ENCODE measurements at regions not wholly inside any gene's neighbourhood (a gene's known extent, or its start where the extent isn't known, plus 50 kb on each side); places are given as distances from the start of the nearest gene placed in this dataset.
"Not testable (repeated sequence)": the region's sequence is repeated elsewhere in the genome, so short reads cannot be mapped to it uniquely, and the experiment has no call there.

DNA sequence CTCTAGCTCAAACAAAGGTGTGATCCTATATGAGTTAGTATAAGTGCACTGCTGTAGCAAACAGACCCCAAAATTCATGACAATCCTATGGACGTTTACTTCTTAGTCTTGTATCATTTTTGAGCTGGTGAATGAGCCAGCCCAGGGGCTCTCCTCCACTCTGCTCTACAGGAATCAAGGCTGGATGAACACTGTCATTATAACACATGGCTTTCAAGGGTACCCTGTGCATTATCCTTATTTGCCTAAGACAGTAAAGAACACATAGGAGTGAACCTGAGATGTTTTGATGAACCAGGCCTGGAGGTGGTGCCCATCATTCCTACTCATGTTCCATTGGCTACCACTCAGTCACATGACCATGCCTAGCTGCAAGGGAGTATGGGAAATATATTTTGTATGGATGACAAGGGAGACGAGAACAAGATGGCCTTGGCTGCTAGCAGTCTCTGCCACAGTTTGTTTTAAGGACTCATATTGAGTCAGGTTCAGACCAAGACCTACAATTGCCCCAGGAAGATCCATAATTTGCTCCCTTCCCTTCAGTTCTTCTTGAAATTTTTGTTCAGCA is 107.4 kb upstream of the HES1 start:
- no peak for DNase-seq

DNA sequence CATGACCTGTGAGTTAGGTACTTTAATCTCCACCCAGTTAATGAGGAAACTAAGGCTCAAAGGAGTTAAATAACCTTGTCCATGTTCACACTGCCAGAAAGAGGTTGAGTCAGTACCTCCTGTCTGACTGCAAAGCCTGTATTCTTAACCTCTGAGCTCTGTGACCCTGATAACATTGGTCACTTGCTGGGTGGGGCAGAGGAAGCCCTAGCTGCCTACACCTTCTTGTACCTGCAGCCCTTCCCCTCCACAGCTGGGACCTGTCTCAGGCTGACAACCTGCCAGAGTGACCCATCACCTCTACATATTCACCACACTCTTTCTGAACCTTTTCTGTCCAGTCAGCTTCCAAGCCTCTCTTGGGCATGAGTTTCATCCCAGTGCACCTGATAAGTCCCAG is 106.1 kb upstream of the HES1 start:
- no peak for DNase-seq

DNA sequence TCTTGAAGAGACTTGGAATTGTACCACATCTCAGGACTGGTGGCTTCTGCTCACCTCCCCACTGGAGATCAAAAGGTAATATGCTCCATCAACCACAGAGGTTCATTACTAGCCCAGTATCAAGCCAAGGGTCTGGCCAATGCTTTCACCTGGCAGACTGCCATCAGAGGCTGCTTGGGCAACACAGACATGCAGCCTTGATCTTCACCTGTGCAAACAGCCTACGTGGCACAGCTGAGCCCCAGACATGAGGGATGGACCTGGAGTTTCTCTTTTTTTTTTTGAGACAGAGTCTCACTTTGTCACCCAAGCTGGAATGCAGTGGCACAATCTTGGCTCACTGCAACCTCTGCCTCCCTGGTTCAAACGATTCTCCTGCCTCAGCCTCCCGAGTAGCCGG is 105.6 kb upstream of the HES1 start:
- no peak for DNase-seq

DNA sequence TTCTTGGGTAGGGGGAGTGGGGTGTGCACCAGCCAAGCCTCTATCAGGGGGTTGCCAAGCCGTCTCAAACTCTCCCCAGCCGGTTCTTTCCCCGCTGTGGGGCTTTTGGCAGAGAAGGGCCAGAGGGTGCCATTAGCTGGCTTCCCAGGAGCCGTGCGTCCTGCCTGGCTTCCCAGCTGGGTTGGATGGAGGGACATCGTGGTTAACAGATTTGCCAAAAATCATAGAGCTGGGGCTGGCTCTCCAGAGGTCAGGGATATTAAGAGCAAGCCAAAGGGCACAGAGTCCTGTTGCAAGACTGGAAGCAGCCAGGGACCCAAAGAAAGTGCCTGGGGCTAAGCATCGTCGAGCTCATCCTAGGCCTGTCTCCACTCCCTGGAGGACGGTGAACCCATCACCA is 104.6 kb upstream of the HES1 start:
- no peak for DNase-seq

DNA sequence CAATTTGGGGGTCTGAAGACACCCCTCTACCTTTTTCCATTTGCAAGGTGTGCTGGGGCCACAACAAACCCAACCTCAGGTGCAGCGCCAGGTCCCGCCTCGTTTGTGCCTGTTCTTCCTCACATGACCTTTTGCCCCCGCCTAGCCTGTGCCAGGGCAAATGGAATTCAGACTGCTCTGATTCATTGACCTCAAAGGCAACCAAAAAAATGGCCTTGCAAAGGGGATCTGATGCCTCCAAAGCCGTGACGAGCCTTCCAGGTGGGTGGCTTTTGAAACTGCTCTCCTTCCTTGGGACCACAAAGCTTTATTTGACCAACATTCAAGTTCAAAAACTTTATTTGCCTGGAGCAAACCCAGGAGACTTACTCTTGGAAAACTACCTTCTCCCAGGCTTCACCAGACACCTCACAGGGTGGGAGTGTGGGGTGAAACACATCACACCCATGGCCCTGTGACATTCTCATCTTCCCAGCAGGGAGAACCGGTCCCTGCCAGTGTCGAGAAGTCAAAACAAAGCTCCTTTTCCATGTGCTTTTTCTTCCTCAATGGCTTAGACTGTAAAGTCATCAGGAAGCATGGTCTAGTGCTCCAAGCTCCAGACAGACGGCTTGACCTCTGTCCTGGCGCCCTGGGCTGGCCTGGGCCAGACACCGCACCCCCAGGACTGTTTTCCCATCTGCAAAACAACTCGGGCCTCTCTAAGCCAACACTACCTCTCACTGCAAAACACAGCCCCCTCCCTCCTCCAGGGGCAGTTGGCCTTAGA is 103.9 kb upstream of the HES1 start:
- no peak for DNase-seq

GRCh38 chr3:194032828-194033435 is 103.0 kb upstream of the HES1 start:
- no peak for DNase-seq

GRCh38 chr3:194034346-194035336 is 101.3 kb upstream of the HES1 start:
- no peak for DNase-seq

- DNase-seq: no peak
These were observed 100.4 kb upstream of the HES1 start for GRCh38 chr3:194035406-194036138.

GRCh38 chr3:194036842-194037241 is 99.1 kb upstream of the HES1 start:
- DNase-seq: no peak

GRCh38 chr3:194038346-194038745 is 97.6 kb upstream of the HES1 start:
- DNase-seq: not testable (repeated sequence)

DNA sequence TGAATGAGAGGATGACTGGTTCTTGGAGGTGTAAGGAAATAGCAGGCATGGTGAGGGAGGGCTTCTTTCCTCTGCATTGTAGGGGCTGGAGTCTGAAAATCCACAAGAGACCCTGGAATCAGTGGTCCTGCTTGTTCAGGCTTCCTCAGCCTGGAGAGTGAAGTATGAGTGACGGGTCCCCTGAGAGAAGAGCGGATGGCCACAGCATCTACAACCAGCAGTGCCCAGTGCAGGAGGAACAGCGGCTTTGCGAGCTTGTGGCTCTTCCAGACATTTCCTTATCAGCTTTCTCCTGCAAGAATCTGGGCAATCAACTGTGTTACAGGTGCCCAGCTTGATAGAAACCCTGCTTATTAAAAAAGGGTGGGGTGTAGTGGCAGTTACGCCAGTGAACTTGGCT is 97.0 kb upstream of the HES1 start:
- no peak for DNase-seq

- DNase-seq: no peak
These were observed 95.3 kb upstream of the HES1 start for GRCh38 chr3:194040516-194041273.

- no peak for DNase-seq
These were observed 93.0 kb upstream of the HES1 start for GRCh38 chr3:194042927-194043326.

DNA sequence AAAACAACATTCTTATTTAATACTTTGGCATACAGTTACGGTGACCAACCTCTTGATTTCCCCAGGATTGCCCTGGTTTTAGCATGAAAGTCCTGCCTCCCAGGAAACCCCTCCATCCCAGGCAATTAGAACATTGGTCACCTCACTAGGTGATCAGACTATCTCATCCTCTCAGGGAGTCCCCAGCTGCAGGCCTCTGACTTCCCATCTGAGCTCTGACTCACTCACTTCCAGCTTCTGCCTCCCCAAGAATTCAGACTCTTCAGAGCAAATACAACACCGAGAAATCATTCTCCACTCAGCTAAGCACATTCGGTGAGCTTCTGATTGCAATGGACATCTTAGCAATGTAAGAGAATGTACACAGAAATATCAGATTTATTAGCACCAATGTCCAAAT is 92.4 kb upstream of the HES1 start:
- no peak for DNase-seq

DNA sequence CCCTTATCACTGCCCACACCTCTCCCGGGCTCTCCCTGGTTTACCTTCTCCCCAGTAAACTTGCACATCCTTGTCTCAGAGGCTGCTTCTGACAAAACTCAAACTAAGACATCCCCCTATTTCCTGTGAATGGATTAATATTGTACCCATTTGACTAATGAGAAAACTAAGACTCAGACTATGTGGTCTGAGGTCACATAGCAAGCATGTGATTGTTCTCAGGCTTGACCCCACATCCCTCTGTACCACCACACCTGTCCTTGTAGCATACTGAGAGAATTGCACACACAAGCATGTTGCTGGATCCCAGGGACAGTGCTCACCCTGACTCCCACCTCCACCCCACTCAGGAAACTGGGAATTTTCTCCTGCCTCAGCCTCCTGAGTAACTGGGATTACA is 90.7 kb upstream of the HES1 start:
- DNase-seq: no peak

DNA sequence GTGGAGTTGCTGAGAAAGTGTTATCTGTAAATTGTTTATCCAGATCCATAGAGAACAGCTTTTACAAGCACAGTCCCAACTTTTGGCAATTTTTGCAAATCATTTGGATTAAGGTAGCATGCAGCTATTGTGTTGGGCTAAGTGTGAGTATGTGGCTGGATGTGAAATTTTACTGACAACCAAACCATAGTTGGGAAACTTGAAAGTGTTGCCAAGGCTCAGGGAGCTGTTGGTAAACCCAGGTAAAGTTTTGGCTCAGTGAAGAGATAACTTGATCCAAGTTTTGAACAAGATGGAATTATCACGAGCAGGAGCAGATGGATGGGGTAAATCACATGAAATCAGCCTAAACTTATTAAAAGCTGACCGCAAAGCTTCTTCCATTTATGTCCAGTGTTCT is 90.0 kb upstream of the HES1 start:
- no peak for DNase-seq

DNA sequence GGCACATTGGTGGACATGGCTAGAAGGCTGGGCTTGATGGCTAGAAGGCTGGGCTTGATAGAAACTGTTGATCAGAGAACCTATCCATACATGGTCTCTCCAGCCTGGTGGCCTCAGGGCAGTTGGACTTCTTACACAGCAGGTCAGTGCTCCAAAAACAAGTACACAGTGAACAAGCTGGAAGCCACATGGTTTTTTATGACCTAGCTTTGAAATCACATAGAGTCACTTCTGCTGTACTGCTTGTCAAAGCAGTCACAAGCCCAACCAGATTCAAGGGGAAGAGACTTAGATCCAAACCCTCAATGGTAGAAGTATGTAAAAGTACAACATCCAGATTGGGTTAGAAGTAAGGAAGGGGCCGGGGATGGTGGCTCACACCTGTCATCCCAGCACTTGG is 89.4 kb upstream of the HES1 start:
- DNase-seq: no peak

GRCh38 chr3:194046995-194047645 is 88.8 kb upstream of the HES1 start:
- DNase-seq: no peak

DNA sequence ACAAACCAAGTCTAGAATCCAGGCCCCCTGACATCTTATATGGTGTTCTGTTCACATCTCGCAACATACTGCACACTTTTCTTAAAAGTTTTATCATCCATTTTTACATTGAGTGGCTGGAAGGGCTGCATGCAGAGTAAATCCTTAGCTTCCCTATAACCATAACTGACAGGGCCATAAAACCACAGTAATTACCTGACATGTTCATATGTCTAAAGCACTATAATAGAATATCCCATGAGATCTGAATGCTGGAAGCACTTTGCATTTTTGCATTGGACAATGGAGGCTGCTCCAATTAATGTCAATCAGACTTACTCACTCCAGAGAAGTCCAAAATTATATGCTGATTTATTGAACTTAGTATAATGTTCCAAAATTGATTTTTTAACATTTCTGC is 86.6 kb upstream of the HES1 start:
- DNase-seq: no peak

- DNase-seq: no peak
These were observed 85.1 kb upstream of the HES1 start for GRCh38 chr3:194050782-194051320.
